Activated CD8-positive, alpha-beta T cell treated with anti-CD3 and anti-CD28 coated beads for 36 hours (primary cell): ENCODE measurements at regions not wholly inside any gene's neighbourhood (a gene's known extent, or its start where the extent isn't known, plus 50 kb on each side); places are given as distances from the start of the nearest gene placed in this dataset.

Source experiments
- ATAC-seq: fragments of 200-7000 bp; cut with Tn5 transposase; one replicate; pipeline ENCODE4 v1.10.0; 2021; ENCODE audit warnings: mild to moderate bottlenecking, moderate library complexity
- CTCF ChIA-PET: fragments of 350-600 bp; sonication (Branson Sonifier 250); formaldehyde crosslinking; loops from one replicate; lab custom pipeline; 2021; ENCODE audit warnings: antibody characterized with exemption; lab: Charles Lee
- POLR2A ChIA-PET: fragments of 350-600 bp; sonication (Branson Sonifier 250); formaldehyde crosslinking; loops from one replicate; lab custom pipeline; 2021; ENCODE audit warnings: antibody characterized with exemption; lab: Charles Lee
- DNase-seq: peaks from one replicate; pipeline ENCODE4 v3.0.0-alpha.2; 2020
- H3K27ac Mint-ChIP-seq: one replicate; pipeline ENCODE4 v1.8.0; 2021; ENCODE audit warnings: mild to moderate bottlenecking, mixed read lengths
- H3K27me3 Mint-ChIP-seq: one replicate; pipeline ENCODE4 v1.8.0; 2021; ENCODE audit warnings: mixed read lengths
- H3K36me3 Mint-ChIP-seq: one replicate; pipeline ENCODE4 v1.8.0; 2021; ENCODE audit warnings: low read depth, mixed read lengths
- H3K4me1 Mint-ChIP-seq: one replicate; pipeline ENCODE4 v1.8.0; 2021; ENCODE audit warnings: low read depth, mixed read lengths
- H3K4me3 Mint-ChIP-seq: one replicate; pipeline ENCODE4 v1.8.0; 2021; ENCODE audit warnings: mild to moderate bottlenecking, moderate library complexity, mixed read lengths
- H3K9me3 Mint-ChIP-seq: one replicate; pipeline ENCODE4 v1.8.0; 2021; ENCODE audit warnings: mixed read lengths
- CTCF ChIP-seq: fragments of 200-600 bp; IDR thresholded peaks from one replicate; pipeline ENCODE4 v1.8.0; 2022; ENCODE audit warnings: antibody characterized with exemption, mild to moderate bottlenecking
- intact Hi-C: fragments of 100-400 bp; cut with micrococcal nuclease; formaldehyde crosslinking; loops from one replicate; pipeline ENCODE4 v1.10.0; 2022

- intact Hi-C loops, result no loop called here
- ChIA-PET POLR2A (no interaction called here), CTCF (interaction anchor here (1.0 kb wide), 1 partner anchor 168 kb away, joined by 3 read pairs; no protein-coding TSS in a partner anchor)
- no peak for DNase-seq
- no peaks in the 10 kb centered on the region for H3K9me3 Mint-ChIP-seq
- H3K4me1 Mint-ChIP-seq, result no peaks in the 10 kb centered on the region
- no peaks in the 10 kb centered on the region for H3K36me3 Mint-ChIP-seq
- TF ChIP-seq CTCF, result no peak
- no peak overlapping the region for H3K4me3 Mint-ChIP-seq
- no peak for ATAC-seq
- no peaks in the 10 kb centered on the region for H3K27me3 Mint-ChIP-seq
- H3K27ac Mint-ChIP-seq, result no peak overlapping the region
These were observed 55.7 kb downstream of the RTL6 start for GRCh38 chr22:44442186-44442815.

- CTCF ChIA-PET, result no interaction called here
- ATAC-seq (no peak), DNase-seq (no peak)
- no peaks in the 10 kb centered on the region for H3K36me3 Mint-ChIP-seq
- intact Hi-C loops, result no loop called here
- no peaks in the 10 kb centered on the region for H3K27me3 Mint-ChIP-seq
- POLR2A ChIA-PET, result no interaction called here
- no peak overlapping the region for H3K27ac Mint-ChIP-seq
- no peak overlapping the region for H3K4me3 Mint-ChIP-seq
- TF ChIP-seq CTCF, result no peak
- H3K4me1 Mint-ChIP-seq, result no peaks in the 10 kb centered on the region
- no peaks in the 10 kb centered on the region for H3K9me3 Mint-ChIP-seq
These were observed 56.4 kb downstream of the RTL6 start for GRCh38 chr22:44441401-44442185.

- H3K4me1 Mint-ChIP-seq, result no peaks in the 10 kb centered on the region
- intact Hi-C loops, result no loop called here
- H3K27ac Mint-ChIP-seq, result no peak overlapping the region
- H3K9me3 Mint-ChIP-seq, result no peaks in the 10 kb centered on the region
- no peak for TF ChIP-seq CTCF
- DNase-seq (no peak), ATAC-seq (no peak)
- CTCF ChIA-PET, result no interaction called here
- no peak overlapping the region for H3K4me3 Mint-ChIP-seq
- no peaks in the 10 kb centered on the region for H3K36me3 Mint-ChIP-seq
- H3K27me3 Mint-ChIP-seq, result no peaks in the 10 kb centered on the region
- POLR2A ChIA-PET, result no interaction called here
These were observed 57.5 kb downstream of the RTL6 start for GRCh38 chr22:44440224-44441160.

GRCh38 chr22:44439356-44440223 lies 58.4 kb downstream of the RTL6 start:
- no peaks in the 10 kb centered on the region for H3K27me3 Mint-ChIP-seq
- intact Hi-C loops, result no loop called here
- ATAC-seq (no peak), DNase-seq (no peak)
- no peak overlapping the region for H3K4me3 Mint-ChIP-seq
- no peaks in the 10 kb centered on the region for H3K4me1 Mint-ChIP-seq
- TF ChIP-seq CTCF, result no peak
- no peaks in the 10 kb centered on the region for H3K9me3 Mint-ChIP-seq
- POLR2A ChIA-PET, result no interaction called here
- H3K27ac Mint-ChIP-seq, result no peak overlapping the region
- CTCF ChIA-PET, result no interaction called here
- H3K36me3 Mint-ChIP-seq, result no peaks in the 10 kb centered on the region
